SK-N-MC (cell line): ENCODE measurements at regions not wholly inside any gene's neighbourhood (a gene's known extent, or its start where the extent isn't known, plus 50 kb on each side); places are given as distances from the start of the nearest gene placed in this dataset.

Experiments used
- EZH2 ChIP-seq: fragments of 200-600 bp; sonication (generic); IDR thresholded peaks from one replicate; pipeline ENCODE4 v1.6.1; 2017; ENCODE audit warnings: antibody characterized with exemption
- POLR2AphosphoS5 ChIP-seq: IDR thresholded peaks from 2 replicates; pipeline ENCODE4 v1.6.1; 2012; ENCODE audit warnings: mild to moderate bottlenecking, low read depth, low read length, borderline replicate concordance

DNA sequence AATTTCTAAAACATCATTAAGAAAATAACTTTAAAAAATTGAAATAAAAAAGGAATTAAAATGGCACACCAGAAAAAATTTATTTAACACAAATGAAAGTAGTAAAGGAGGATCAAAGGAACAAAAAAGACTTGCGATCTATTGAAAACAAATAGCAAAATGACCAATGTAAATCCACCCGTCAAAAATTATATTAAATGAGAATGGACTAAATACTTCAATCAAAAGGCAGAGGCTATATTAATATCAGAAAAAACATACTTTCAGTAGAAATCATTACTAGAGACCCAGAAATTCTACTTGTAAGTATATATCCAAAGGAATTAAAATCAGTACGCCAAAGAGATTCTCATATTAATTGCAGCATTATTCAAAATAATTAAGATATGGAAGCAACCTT lies 293.1 kb upstream of the SOX4 start:
- no peak for TF ChIP-seq POLR2AphosphoS5
- TF ChIP-seq EZH2: no peak
